Right atrium auricular region (tissue), 2 donors: ENCODE measurements at regions not wholly inside any gene's neighbourhood (a gene's known extent, or its start where the extent isn't known, plus 50 kb on each side); places are given as distances from the start of the nearest gene placed in this dataset.

Source experiments
- DNase-seq: peaks from one replicate; pipeline ENCODE4 v3.0.0-alpha.2; 2019; ENCODE audit warnings: low spot score
- H3K27ac ChIP-seq, 2 donors: fragments of 200-600 bp; sonication (generic); 1 replicate in 1 of 2; 2 replicates in 1 of 2; pipeline ENCODE4 v1.5.1; 2016 to 2019
- H3K27me3 ChIP-seq, 2 donors: fragments of 200-600 bp; sonication (generic); one replicate each; pipeline versions ENCODE4 v1.5.1 to v1.6.0; 2017 to 2019
- H3K36me3 ChIP-seq: fragments of 200-600 bp; sonication (generic); one replicate; pipeline ENCODE4 v1.5.1; 2016
- H3K4me1 ChIP-seq, 2 donors: fragments of 200-600 bp; sonication (generic); one replicate each; pipeline versions ENCODE4 v1.5.1 to v1.6.0; 2017 to 2019
- H3K4me3 ChIP-seq, 2 donors: fragments of 200-600 bp; sonication (generic); 1 replicate in 1 of 2; 2 replicates in 1 of 2; pipeline ENCODE4 v1.5.1; 2017 to 2019; ENCODE audit warnings: mild to moderate bottlenecking in 1 of 2, moderate library complexity in 1 of 2
- H3K9me3 ChIP-seq, 2 donors: fragments of 200-600 bp; sonication (generic); one replicate each; pipeline ENCODE4 v1.5.1; 2019
- TF ChIP-seq, protein P1 (sequence below), 2 donors: fragments of 200-600 bp; sonication (generic); IDR thresholded peaks; one replicate each; pipeline ENCODE4 v1.5.1; 2019; ENCODE audit warnings: antibody characterized with exemption in 2 of 2

DNA sequence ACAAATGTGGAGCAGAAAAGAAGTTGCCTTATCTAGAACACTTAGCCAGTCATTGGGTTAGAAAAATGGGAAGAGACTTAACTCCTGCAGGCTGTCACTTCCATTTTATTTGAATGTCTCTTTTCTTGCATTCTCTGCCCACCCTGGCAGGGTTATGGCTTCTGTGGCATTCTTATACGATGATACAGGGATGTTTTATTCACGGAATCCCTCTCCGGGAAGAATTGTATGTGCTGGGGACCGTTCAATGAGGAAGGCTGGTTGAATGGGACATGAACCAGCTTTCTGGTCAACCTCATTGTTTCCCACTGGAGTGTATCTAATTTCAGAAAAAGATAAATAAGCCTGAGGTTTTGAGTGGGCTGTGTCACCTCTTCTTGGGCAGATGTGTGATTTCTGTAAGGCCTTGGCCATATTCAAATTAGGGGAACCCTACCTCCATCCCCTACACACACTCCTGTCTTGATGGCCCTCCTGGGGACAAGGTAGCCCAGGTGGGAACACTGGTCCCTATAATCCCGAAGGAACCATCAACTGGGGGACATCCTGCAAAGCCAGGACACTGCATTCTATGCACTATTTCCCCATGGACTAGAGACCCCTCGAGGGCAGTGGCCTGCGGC is 174.8 kb upstream of the GSC start:
- Histone ChIP-seq H3K36me3 (no peaks in the 10 kb centered on the region), H3K27me3 (no peaks in the 10 kb centered on the region)
- TF ChIP-seq, protein P1, sequence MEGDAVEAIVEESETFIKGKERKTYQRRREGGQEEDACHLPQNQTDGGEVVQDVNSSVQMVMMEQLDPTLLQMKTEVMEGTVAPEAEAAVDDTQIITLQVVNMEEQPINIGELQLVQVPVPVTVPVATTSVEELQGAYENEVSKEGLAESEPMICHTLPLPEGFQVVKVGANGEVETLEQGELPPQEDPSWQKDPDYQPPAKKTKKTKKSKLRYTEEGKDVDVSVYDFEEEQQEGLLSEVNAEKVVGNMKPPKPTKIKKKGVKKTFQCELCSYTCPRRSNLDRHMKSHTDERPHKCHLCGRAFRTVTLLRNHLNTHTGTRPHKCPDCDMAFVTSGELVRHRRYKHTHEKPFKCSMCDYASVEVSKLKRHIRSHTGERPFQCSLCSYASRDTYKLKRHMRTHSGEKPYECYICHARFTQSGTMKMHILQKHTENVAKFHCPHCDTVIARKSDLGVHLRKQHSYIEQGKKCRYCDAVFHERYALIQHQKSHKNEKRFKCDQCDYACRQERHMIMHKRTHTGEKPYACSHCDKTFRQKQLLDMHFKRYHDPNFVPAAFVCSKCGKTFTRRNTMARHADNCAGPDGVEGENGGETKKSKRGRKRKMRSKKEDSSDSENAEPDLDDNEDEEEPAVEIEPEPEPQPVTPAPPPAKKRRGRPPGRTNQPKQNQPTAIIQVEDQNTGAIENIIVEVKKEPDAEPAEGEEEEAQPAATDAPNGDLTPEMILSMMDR (IDR thresholded peaks at IDR 0.05), result no peak

DNA sequence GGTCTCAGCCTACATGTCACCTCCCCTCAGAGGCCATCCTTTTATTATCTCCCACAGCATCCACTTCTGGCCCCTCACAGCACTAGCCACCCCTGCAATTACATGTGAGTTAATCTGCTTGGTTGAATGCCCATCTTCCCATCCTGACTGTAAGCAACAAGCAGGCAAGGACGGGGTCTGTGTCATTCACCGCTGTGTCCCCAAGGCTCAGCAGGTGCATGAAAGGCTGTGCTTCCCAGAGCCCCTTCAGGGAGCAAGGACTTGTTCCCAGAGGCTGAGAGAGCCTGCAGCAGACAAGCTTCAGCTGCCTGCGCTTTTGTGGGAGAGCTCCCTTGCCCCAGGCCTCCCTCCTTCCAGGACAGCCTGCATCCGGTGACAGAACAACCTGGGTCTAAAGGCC is 172.7 kb upstream of the GSC start:
- no peak overlapping the region for H3K27ac ChIP-seq
- TF ChIP-seq, protein P1 (IDR thresholded peaks at IDR 0.05), result no peak
- no peak for DNase-seq
- no peaks in the 10 kb centered on the region for H3K27me3 ChIP-seq
- peaks cover 0 to 5% of the 10 kb centered on the region in 2 donors for H3K9me3 ChIP-seq
- peaks cover 0 to 1% of the 10 kb centered on the region in 2 donors for H3K4me1 ChIP-seq
- no peaks in the 10 kb centered on the region for H3K36me3 ChIP-seq
- no peak overlapping the region for H3K4me3 ChIP-seq

More for the DNA sequence above, 174.8 kb upstream of the GSC start:
- Histone ChIP-seq H3K4me3 (no peak overlapping the region), H3K9me3 (peaks cover 0 to 10% of the 10 kb centered on the region in 2 donors), H3K4me1 (no peaks in the 10 kb centered on the region), H3K27ac (no peak overlapping the region)
- DNase-seq, result no peak

DNA sequence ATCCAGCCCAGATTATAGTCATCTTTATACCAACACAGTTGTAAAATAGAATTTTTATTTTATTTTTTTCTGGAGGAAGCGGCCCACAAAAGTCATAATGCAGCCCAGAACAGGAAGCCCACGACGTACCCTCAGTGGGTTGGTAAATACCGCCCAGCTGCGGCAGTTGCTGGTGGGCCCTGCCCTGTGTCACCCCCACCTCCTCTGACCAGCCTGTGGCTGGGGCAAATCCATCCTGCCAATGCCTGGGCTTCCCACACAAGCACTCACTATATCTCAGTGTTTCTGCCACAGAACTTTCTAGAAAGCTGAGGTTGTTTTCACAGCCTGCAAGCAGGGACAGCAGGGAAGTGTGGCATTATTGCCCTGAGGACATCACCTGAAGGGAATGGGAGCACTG is 171.4 kb upstream of the GSC start:
- Histone ChIP-seq H3K36me3 (no peaks in the 10 kb centered on the region), H3K4me1 (peaks cover 0 to 14% of the 10 kb centered on the region in 2 donors), H3K27ac (no peak overlapping the region), H3K9me3 (no peaks in the 10 kb centered on the region), H3K27me3 (no peaks in the 10 kb centered on the region), H3K4me3 (no peak overlapping the region)
- TF ChIP-seq, protein P1 (IDR thresholded peaks at IDR 0.05), result no peak
- no peak for DNase-seq

DNA sequence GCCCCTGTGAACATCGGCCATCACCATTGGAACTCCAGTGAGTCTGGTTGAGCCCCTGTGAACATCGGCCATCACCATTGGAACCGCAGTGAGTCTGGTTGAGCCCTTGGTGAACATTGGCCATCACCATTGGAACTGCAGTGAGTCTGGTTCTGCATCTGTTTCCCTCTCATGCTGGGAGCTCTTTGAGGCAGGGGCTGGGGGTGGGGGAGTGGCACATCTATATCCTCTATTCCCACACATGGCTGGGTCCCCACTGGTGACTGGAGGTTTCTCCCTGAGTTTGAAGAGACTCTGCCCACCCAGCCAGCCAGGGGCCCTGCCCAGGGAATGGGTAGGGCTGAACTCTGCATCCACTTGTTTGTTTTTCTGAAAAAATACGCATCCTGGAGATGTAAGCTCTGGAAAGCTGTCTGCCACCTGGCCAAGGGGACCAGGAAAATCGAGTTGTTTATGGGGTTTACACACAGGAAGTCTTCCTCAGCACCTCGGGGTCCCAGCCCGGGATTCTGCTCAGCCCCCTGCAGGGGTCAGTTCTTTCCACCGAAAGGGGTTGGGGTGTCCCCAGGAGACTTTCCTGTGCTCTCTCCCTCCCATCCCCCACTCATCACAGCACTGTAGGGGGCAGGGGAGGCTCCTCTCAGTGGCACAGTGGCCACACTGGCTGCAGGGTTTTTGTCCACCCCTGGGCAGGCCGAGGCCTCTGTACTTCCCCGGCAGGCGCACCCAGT is 170.5 kb upstream of the GSC start:
- Histone ChIP-seq H3K36me3 (no peaks in the 10 kb centered on the region), H3K27me3 (no peaks in the 10 kb centered on the region), H3K4me1 (peaks cover 0 to 19% of the 10 kb centered on the region in 2 donors), H3K9me3 (no peaks in the 10 kb centered on the region), H3K4me3 (no peak overlapping the region), H3K27ac (no peak overlapping the region)
- no peak for DNase-seq
- TF ChIP-seq, protein P1 (IDR thresholded peaks at IDR 0.05), result no peak

DNA sequence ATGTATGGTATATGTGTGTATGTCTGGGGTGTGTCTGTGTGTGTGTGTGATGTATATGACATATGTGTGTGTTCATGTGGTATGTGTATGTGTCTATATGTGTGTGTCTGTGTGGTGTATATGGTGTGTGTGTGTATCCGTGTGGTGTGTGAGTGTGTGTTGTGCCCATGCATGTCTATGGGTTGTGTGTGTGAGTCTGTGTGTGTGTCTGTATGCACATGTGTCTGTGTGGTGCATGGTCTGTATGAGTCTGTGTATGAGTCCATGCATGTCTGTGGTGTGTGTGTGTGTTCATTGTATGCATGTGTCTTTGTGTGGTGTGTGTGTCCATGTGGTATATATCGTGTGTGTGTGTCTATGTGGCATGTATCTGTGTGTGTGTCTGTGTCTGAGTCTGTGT is 168.1 kb upstream of the GSC start:
- H3K4me3 ChIP-seq, result no peak overlapping the region
- no peaks in the 10 kb centered on the region for H3K36me3 ChIP-seq
- no peaks in the 10 kb centered on the region for H3K9me3 ChIP-seq
- TF ChIP-seq, protein P1 (IDR thresholded peaks at IDR 0.05), result no peak
- H3K27ac ChIP-seq, result no peak overlapping the region
- H3K4me1 ChIP-seq, result peaks cover 0 to 19% of the 10 kb centered on the region in 2 donors
- DNase-seq, result no peak
- no peaks in the 10 kb centered on the region for H3K27me3 ChIP-seq
